Fibroblast of the aortic adventitia (primary cell): ENCODE measurements at regions not wholly inside any gene's neighbourhood (a gene's known extent, or its start where the extent isn't known, plus 50 kb on each side); places are given as distances from the start of the nearest gene placed in this dataset.

Experiments used
- DNase-seq: peaks from one replicate; pipeline ENCODE4 v3.0.0-alpha.2; 2010; ENCODE audit warnings: low read depth
- H3K4me3 ChIP-seq: 2 replicates; pipeline ENCODE4 v1.5.1; 2011; ENCODE audit warnings: low read depth, mild to moderate bottlenecking, control low read depth, low read length, moderate library complexity
- TF ChIP-seq, protein P1 (sequence below): IDR thresholded peaks from 2 replicates; pipeline ENCODE4 v1.5.1; 2011; ENCODE audit warnings: mild to moderate bottlenecking, low read length, control low read depth, inconsistent platforms; ENCODE audit not compliant: insufficient read depth

DNA sequence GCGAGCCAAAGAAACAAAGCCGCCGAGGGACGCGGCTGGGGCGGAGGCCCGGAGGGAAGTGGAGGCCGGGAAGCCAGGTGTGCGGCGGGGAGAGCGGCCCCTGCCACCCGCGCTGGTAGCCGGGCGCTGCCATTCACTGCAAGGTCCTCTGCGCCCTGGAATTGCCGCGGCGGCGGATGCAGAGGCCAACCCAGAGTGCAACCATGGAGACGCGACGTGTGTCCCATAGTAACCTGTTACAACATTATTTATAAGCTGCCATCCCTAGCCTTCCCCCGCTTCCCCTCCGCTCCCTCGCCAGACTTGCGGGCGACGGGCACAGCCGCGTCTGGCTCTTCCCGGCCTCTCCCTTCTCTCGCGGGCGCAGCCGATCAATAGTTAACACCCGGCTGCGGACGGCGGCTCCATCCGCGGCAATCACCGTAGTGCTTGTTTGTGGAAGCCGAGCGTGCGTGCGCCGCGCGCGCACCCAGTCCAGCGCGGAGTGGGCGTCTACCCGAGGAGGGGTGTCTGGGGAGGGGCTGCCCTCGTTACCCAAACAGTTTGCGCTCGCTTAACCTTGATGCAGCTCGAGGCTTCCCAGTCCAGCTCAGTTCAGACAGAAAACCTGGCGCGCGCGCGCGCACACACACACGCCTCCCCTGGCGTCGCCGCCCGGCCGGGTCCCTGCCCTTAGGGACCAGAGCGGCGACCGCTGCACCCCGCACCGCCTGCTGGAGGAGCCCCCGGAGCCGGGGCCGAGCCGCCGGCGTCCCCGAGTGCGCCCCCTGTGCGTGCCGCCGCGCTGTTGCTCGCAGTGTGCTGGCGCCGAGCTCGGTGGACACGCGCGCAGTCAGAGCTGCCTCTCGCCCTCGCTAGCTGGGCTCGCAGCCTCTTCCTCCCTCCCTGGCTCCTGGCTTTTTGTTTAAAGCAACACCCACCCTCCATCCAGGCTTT, 165.4 kb upstream of the DPP6 start:
- DNase-seq, result no peak

DNA sequence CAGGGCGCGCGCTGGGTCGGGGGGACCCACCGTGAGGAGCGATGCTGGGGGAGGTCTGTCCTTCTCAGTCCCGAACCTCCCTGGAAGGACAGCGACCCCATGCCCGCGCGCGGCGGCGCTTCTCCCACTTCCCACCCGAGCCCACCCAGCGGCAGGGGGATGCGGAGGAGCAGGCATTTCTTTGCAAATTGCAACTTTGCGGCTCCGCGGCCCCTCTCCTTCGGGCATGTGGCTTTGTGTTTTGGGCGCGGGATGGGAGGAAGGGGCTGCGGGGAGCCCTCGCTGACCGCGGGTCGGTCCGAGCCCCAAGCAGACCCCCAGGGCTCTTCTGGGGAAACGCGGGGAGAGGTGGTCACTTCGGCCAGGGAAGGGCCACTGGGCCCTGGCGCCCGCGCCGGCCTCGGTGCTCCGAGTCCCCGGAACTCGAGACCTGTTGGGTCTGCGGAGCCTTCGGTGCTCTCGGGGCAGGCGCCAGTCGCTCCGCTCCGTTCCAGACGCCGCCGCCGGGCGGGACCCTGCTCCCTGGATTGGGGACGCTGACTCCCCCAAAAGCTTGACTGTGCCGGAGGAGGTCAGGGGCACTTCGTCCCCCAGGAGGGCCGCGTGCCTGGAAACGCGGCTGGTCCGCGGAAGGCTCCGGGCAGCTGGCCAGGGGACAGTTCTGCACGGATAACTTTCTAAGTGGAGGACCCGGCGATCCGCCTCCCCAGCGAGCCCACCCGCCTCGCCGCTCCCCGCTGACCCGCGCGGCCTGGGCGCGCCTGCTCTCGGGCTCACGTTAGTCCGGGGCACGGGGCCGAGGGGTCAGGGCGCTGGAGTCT, 164.2 kb upstream of the DPP6 start:
- no peak overlapping the region for H3K4me3 ChIP-seq
- no peak for DNase-seq
- TF ChIP-seq, protein P1, sequence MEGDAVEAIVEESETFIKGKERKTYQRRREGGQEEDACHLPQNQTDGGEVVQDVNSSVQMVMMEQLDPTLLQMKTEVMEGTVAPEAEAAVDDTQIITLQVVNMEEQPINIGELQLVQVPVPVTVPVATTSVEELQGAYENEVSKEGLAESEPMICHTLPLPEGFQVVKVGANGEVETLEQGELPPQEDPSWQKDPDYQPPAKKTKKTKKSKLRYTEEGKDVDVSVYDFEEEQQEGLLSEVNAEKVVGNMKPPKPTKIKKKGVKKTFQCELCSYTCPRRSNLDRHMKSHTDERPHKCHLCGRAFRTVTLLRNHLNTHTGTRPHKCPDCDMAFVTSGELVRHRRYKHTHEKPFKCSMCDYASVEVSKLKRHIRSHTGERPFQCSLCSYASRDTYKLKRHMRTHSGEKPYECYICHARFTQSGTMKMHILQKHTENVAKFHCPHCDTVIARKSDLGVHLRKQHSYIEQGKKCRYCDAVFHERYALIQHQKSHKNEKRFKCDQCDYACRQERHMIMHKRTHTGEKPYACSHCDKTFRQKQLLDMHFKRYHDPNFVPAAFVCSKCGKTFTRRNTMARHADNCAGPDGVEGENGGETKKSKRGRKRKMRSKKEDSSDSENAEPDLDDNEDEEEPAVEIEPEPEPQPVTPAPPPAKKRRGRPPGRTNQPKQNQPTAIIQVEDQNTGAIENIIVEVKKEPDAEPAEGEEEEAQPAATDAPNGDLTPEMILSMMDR, result no peak

More for the DNA sequence above, 165.4 kb upstream of the DPP6 start:
- TF ChIP-seq, protein P1, result no peak
- H3K4me3 ChIP-seq, result no peak overlapping the region

GRCh38 chr7:153891990-153892389, 160.2 kb upstream of the DPP6 start:
- TF ChIP-seq, protein P1, result no peak
- no peak overlapping the region for H3K4me3 ChIP-seq
- no peak for DNase-seq

DNA sequence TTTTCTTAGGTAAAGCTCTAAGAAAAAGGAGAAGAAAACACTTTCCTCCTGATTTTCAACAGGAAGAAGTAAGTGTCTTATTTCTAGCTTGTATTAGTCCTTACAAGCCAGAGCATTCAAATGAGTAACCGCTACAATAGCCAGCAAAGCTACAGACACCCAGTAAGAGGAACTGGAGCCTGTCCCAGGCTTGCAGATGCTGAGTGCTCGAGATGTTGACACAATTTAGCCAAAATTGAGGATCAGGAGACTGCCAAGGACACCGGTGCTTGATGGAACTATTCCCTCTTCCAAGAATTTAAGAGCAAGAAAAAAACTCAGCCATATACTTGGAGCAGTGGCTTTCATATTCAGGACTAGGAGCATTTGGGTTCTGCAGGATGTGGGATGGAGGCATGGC, 149.3 kb upstream of the DPP6 start:
- no peak for DNase-seq
- no peak overlapping the region for H3K4me3 ChIP-seq
- TF ChIP-seq, protein P1, result no peak

GRCh38 chr7:153912211-153912610, 140.0 kb upstream of the DPP6 start:
- DNase-seq, result no peak
- H3K4me3 ChIP-seq, result no peak overlapping the region
- TF ChIP-seq, protein P1, result no peak

- no peak for DNase-seq
- TF ChIP-seq, protein P1, result no peak
- no peak overlapping the region for H3K4me3 ChIP-seq
Measured at GRCh38 chr7:153920126-153920525, 132.1 kb upstream of the DPP6 start.
